Astrocyte (in vitro differentiated cells and primary cell): ENCODE measurements at regions not wholly inside any gene's neighbourhood (a gene's known extent, or its start where the extent isn't known, plus 50 kb on each side); places are given as distances from the start of the nearest gene placed in this dataset.

Experiments used
- CTCF ChIP-seq: IDR thresholded peaks from 2 replicates; pipeline ENCODE4 v1.5.1; 2011; ENCODE audit warnings: low read depth, mild to moderate bottlenecking, inconsistent platforms, low read length, moderate library complexity; ENCODE audit not compliant: insufficient read depth
- EZH2 ChIP-seq: IDR thresholded peaks from 2 replicates; pipeline ENCODE4 v1.6.1; 2012; ENCODE audit warnings: mild to moderate bottlenecking, low read length, inconsistent platforms; ENCODE audit not compliant: insufficient read depth

GRCh38 chrX:7414753-7415152 lies 266.8 kb upstream of the PUDP start:
- TF ChIP-seq CTCF (no peak), EZH2 (no peak)
